ENCODE measurements at regions not wholly inside any gene's neighbourhood (a gene's known extent, or its start where the extent isn't known, plus 50 kb on each side); places are given as distances from the start of the nearest gene placed in this dataset.

DNA sequence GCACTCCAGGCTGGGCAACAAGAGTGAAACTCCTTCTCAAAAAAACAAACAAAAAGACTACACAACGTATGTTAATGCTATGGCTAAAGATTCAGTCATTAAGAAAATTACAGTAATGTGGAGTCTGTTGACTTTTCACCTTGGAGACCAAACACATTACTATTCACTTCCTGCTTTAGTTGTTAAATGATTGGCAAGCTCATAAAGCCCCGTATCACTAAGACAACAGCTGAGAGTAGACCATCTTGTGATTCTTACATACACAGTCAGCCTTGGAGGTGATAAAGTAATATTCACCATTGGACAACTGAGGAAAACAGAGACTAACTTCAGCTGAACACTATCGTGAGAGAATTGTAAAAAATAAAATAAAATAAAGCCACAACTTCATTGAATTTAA lies 86.5 kb downstream of the KCTD12 start:
- 3 to 45% methylated on average over 3 of the region's 3 CpGs for WGBS, 2 donors
- intact Hi-C loops (cut with DNase I): no loop called here
- no peaks in the 10 kb centered on the region for H3K9me3 ChIP-seq
- peaks cover 0 to 10% (median 3%) of the 10 kb centered on the region in 4 donors for H3K4me1 ChIP-seq
- H3K36me3 ChIP-seq: no peaks in the 10 kb centered on the region
- no peaks in the 10 kb centered on the region for H3K27me3 ChIP-seq
- H3K4me3 ChIP-seq: no peak overlapping the region
- DNase-seq: no peak
- TF ChIP-seq POLR2A (IDR thresholded peaks at IDR 0.05) (no peak), EP300 (IDR thresholded peaks at IDR 0.05) (no peak)
- H3K27ac ChIP-seq: no peak overlapping the region

- no peaks in the 10 kb centered on the region for H3K9me3 ChIP-seq
- no peak overlapping the region for H3K4me3 ChIP-seq
- TF ChIP-seq EP300 (IDR thresholded peaks at IDR 0.05): no peak
- TF ChIP-seq POLR2AphosphoS5 (IDR thresholded peaks at IDR 0.05): no peak
- TF ChIP-seq POLR2A (IDR thresholded peaks at IDR 0.05): no peak
- TF ChIP-seq, protein P1, sequence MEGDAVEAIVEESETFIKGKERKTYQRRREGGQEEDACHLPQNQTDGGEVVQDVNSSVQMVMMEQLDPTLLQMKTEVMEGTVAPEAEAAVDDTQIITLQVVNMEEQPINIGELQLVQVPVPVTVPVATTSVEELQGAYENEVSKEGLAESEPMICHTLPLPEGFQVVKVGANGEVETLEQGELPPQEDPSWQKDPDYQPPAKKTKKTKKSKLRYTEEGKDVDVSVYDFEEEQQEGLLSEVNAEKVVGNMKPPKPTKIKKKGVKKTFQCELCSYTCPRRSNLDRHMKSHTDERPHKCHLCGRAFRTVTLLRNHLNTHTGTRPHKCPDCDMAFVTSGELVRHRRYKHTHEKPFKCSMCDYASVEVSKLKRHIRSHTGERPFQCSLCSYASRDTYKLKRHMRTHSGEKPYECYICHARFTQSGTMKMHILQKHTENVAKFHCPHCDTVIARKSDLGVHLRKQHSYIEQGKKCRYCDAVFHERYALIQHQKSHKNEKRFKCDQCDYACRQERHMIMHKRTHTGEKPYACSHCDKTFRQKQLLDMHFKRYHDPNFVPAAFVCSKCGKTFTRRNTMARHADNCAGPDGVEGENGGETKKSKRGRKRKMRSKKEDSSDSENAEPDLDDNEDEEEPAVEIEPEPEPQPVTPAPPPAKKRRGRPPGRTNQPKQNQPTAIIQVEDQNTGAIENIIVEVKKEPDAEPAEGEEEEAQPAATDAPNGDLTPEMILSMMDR (IDR thresholded peaks at IDR 0.05): no peak
- no peak for DNase-seq
- 79 to 81% methylated on average over 2 of the region's 2 CpGs for WGBS, 2 donors
- intact Hi-C loops (cut with DNase I): no loop called here
- H3K27ac ChIP-seq: no peak overlapping the region
- no peaks in the 10 kb centered on the region for H3K36me3 ChIP-seq
- H3K27me3 ChIP-seq: no peaks in the 10 kb centered on the region
- H3K4me1 ChIP-seq: peaks cover 0 to 13% (median 4%) of the 10 kb centered on the region in 4 donors
Observed at GRCh38 chr13:76798037-76798436, 88.2 kb downstream of the KCTD12 start.

GRCh38 chr13:76797361-76797760 lies 88.8 kb downstream of the KCTD12 start:
- no peak for DNase-seq
- Histone ChIP-seq H3K4me1 (peaks cover 0 to 20% (median 7%) of the 10 kb centered on the region in 4 donors), H3K27ac (no peak overlapping the region), H3K4me3 (no peak overlapping the region), H3K36me3 (no peaks in the 10 kb centered on the region), H3K9me3 (no peaks in the 10 kb centered on the region), H3K27me3 (no peaks in the 10 kb centered on the region)
- TF ChIP-seq EP300 (IDR thresholded peaks at IDR 0.05) (no peak), POLR2A (IDR thresholded peaks at IDR 0.05) (no peak), POLR2AphosphoS5 (IDR thresholded peaks at IDR 0.05) (no peak)
- TF ChIP-seq, protein P1 (IDR thresholded peaks at IDR 0.05): no peak
- WGBS, 2 donors: 64 to 81% methylated on average over 5 of the region's 5 CpGs
- intact Hi-C loops (cut with DNase I): no loop called here

DNA sequence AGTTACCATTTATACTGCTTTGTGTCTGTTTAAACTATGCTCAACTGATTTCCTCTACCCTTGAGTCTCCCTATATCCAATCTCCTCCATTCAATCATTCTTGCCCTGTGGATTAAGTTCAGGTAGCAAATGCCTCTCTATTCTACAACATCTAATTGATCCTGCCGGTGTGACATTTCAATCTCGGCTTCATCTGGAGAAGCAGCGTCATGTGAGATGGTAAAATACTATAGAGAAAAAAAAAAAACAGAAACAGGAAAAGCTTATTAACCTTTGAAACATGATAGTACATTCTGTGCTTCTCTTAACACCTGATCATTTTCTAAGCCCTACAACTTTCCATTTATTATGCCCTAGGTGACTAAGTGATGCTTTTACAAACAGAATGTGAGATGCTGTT lies 89.4 kb downstream of the KCTD12 start:
- no peak for TF ChIP-seq POLR2A (IDR thresholded peaks at IDR 0.05)
- TF ChIP-seq POLR2AphosphoS5 (IDR thresholded peaks at IDR 0.05): no peak
- no peak for TF ChIP-seq EP300 (IDR thresholded peaks at IDR 0.05)
- TF ChIP-seq, protein P1 (IDR thresholded peaks at IDR 0.05): no peak
- Histone ChIP-seq H3K9me3 (no peaks in the 10 kb centered on the region), H3K4me3 (no peak overlapping the region), H3K4me1 (peaks cover 0 to 20% (median 7%) of the 10 kb centered on the region in 4 donors), H3K36me3 (no peaks in the 10 kb centered on the region), H3K27me3 (no peaks in the 10 kb centered on the region), H3K27ac (no peak overlapping the region)
- no peak for DNase-seq
- intact Hi-C loops (cut with DNase I): no loop called here
- 15 to 74% methylated on average over 3 of the region's 3 CpGs for WGBS, 2 donors

DNA sequence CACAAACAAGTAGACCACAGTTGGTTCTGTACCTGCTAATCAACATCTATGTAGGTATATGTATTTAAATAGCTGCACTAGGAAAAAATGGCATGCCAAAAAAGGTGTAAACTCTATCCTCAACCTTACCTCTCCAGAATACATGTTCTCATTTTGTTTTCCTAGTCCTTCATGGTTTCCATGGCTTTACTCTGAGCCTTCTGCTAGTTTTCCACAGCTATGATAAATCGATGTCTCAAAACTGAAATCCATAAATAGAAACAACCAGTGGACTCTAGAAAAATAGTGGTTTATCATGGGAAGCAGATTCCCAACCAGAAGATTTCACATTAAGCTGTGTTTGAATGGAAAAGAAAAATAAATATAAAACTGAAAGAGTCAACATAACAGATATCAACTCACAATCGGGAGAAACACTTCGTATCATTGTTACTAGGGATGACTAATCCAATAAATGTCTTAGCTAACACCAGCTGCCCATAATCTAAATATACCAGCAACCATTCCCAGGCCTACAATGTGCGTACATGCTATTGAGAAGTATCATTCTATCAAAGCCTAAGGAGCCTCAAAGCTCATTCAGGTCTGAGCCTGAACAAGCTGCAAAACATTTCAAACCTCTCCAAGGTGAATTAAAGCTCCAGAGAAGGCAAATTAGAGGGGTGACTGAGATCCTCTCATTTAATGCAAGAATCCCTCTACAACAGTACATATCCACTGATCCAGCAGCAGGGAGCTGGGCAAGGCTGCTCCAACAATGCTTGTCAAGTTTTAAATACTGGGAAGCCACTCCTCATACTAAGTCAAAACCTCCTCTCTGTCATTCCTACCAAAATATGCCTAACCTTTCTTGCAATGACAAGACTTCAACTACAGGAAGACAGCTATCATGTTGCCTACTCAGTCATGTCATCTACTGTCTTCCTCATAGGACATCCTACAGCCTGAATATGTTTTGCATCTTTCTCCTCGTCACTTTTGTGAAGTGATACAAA lies 90.2 kb downstream of the KCTD12 start:
- DNase-seq: no peak
- 47 to 72% methylated on average over 5 of the region's 5 CpGs for WGBS, 2 donors
- no peaks in the 10 kb centered on the region for H3K36me3 ChIP-seq
- no peaks in the 10 kb centered on the region for H3K27me3 ChIP-seq
- H3K4me1 ChIP-seq: peaks cover 0 to 21% (median 9%) of the 10 kb centered on the region in 4 donors
- H3K4me3 ChIP-seq: no peak overlapping the region
- no peak overlapping the region for H3K27ac ChIP-seq
- no peaks in the 10 kb centered on the region for H3K9me3 ChIP-seq
- TF ChIP-seq, protein P1 (IDR thresholded peaks at IDR 0.05): no peak
- TF ChIP-seq EP300 (IDR thresholded peaks at IDR 0.05): no peak
- TF ChIP-seq POLR2A (IDR thresholded peaks at IDR 0.05): no peak
- no peak for TF ChIP-seq POLR2AphosphoS5 (IDR thresholded peaks at IDR 0.05)
- intact Hi-C loops (cut with DNase I): no loop called here

All from sigmoid colon (tissue), 6 donors.